ENCODE measurements at regions not wholly inside any gene's neighbourhood (a gene's known extent, or its start where the extent isn't known, plus 50 kb on each side); places are given as distances from the start of the nearest gene placed in this dataset.

- WGBS, 2 donors, result 64 to 87% methylated on average over 4 of the region's 4 CpGs
- intact Hi-C loops (cut with DNase I), result no loop called here
- Histone ChIP-seq H3K4me1 (ENCODE audit: control insufficient read depth in 1 of 2, insufficient read depth in 2 of 2, low read length in 2 of 2) (no peaks in the 10 kb centered on the region), H3K9me3 (ENCODE audit: control insufficient read depth, low read length) (no peaks in the 10 kb centered on the region), H3K36me3 (ENCODE audit: control insufficient read depth in 1 of 2, insufficient read depth in 2 of 2, low read length in 1 of 2) (no peaks in the 10 kb centered on the region), H3K27ac (ENCODE audit: low read depth in 1 of 2, low read length in 2 of 2) (no peak overlapping the region), H3K4me3 (ENCODE audit: low read length in 2 of 2) (no peak overlapping the region), H3K27me3 (ENCODE audit: control insufficient read depth in 1 of 2, insufficient read depth in 2 of 2, low read length in 1 of 2) (no peaks in the 10 kb centered on the region)
- peak in 1 of 2 donors; percentile 72 for DNase-seq
- ATAC-seq (ENCODE audit: low FRiP score), result peak; percentile 65
Observed at GRCh38 chr2:207311316-207312005, 145.7 kb upstream of the KLF7 start.

- Histone ChIP-seq H3K4me1 (ENCODE audit: control insufficient read depth in 1 of 2, insufficient read depth in 2 of 2, low read length in 2 of 2) (no peaks in the 10 kb centered on the region), H3K27ac (ENCODE audit: low read depth in 1 of 2, low read length in 2 of 2) (no peak overlapping the region), H3K27me3 (ENCODE audit: control insufficient read depth in 1 of 2, insufficient read depth in 2 of 2, low read length in 1 of 2) (no peaks in the 10 kb centered on the region), H3K9me3 (ENCODE audit: control insufficient read depth, low read length) (no peaks in the 10 kb centered on the region), H3K36me3 (ENCODE audit: control insufficient read depth in 1 of 2, insufficient read depth in 2 of 2, low read length in 1 of 2) (no peaks in the 10 kb centered on the region), H3K4me3 (ENCODE audit: low read length in 2 of 2) (no peak overlapping the region)
- ATAC-seq (ENCODE audit: low FRiP score) (no peak), DNase-seq (no peak)
- intact Hi-C loops (cut with DNase I), result no loop called here
Observed at GRCh38 chr2:207312006-207312356, 146.2 kb upstream of the KLF7 start.

DNA sequence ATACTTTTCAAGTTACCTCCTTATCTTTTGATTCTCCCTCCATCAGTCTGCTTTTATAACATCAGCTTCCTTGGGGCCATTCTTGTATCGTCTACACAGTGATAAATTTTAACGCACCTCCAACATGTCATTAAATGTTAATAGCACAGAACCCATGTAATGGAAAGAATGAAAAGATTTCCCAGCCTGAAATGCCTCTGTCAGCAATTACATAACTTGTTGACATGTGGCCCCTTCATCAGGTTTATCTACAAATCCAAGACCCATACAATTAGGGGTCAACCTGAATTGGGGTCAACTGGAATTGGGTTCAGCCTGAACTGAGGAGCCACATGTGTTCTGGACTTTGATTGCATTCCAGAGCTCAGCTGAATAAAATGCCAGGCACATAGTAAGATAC is 148.2 kb upstream of the KLF7 start:
- H3K4me3 ChIP-seq (ENCODE audit: low read length in 2 of 2), result no peak overlapping the region
- 55% methylated on average over 2 of the region's 2 CpGs for WGBS, 2 donors
- H3K27me3 ChIP-seq (ENCODE audit: control insufficient read depth in 1 of 2, insufficient read depth in 2 of 2, low read length in 1 of 2), result no peaks in the 10 kb centered on the region
- H3K36me3 ChIP-seq (ENCODE audit: control insufficient read depth in 1 of 2, insufficient read depth in 2 of 2, low read length in 1 of 2), result no peaks in the 10 kb centered on the region
- H3K4me1 ChIP-seq (ENCODE audit: control insufficient read depth in 1 of 2, insufficient read depth in 2 of 2, low read length in 2 of 2), result no peaks in the 10 kb centered on the region
- no peaks in the 10 kb centered on the region for H3K9me3 ChIP-seq (ENCODE audit: control insufficient read depth, low read length)
- DNase-seq (no peak), ATAC-seq (ENCODE audit: low FRiP score) (no peak)
- H3K27ac ChIP-seq (ENCODE audit: low read depth in 1 of 2, low read length in 2 of 2), result no peak overlapping the region
- intact Hi-C loops (cut with DNase I), result no loop called here

GRCh38 chr2:207315131-207315530 is 149.4 kb upstream of the KLF7 start:
- Histone ChIP-seq H3K36me3 (ENCODE audit: control insufficient read depth in 1 of 2, insufficient read depth in 2 of 2, low read length in 1 of 2) (no peaks in the 10 kb centered on the region), H3K27me3 (ENCODE audit: control insufficient read depth in 1 of 2, insufficient read depth in 2 of 2, low read length in 1 of 2) (no peaks in the 10 kb centered on the region), H3K4me1 (ENCODE audit: control insufficient read depth in 1 of 2, insufficient read depth in 2 of 2, low read length in 2 of 2) (no peaks in the 10 kb centered on the region), H3K4me3 (ENCODE audit: low read length in 2 of 2) (no peak overlapping the region), H3K9me3 (ENCODE audit: control insufficient read depth, low read length) (no peaks in the 10 kb centered on the region), H3K27ac (ENCODE audit: low read depth in 1 of 2, low read length in 2 of 2) (no peak overlapping the region)
- intact Hi-C loops (cut with DNase I), result no loop called here
- no peak for ATAC-seq (ENCODE audit: low FRiP score)
- WGBS, 2 donors, result 91 to 93% methylated on average over 2 of the region's 2 CpGs
- no peak for DNase-seq

DNA sequence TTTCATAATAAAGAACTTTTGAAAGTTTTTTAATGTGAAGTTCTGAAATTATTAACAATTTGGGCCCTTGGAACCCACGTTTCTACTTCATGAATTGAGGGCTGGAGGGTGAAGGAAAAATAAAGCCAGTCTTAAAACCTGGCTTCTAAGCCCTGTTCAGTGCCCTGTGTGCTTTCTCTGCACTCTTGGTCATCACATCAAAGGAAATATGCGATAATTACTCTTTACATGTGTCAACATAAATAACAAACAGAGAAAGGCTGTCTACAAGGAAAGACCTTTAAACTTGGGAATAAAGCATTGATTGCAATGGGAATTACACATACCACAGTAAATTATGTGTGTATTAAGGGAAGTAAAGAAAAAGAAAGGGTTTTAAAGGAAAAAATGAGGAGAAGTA is 150.7 kb upstream of the KLF7 start:
- Histone ChIP-seq H3K27ac (ENCODE audit: low read depth in 1 of 2, low read length in 2 of 2) (no peak overlapping the region), H3K4me3 (ENCODE audit: low read length in 2 of 2) (no peak overlapping the region), H3K4me1 (ENCODE audit: control insufficient read depth in 1 of 2, insufficient read depth in 2 of 2, low read length in 2 of 2) (no peaks in the 10 kb centered on the region), H3K27me3 (ENCODE audit: control insufficient read depth in 1 of 2, insufficient read depth in 2 of 2, low read length in 1 of 2) (no peaks in the 10 kb centered on the region), H3K9me3 (ENCODE audit: control insufficient read depth, low read length) (no peaks in the 10 kb centered on the region), H3K36me3 (ENCODE audit: control insufficient read depth in 1 of 2, insufficient read depth in 2 of 2, low read length in 1 of 2) (no peaks in the 10 kb centered on the region)
- DNase-seq (no peak), ATAC-seq (ENCODE audit: low FRiP score) (no peak)
- intact Hi-C loops (cut with DNase I), result no loop called here
- WGBS, 2 donors, result 63 to 70% methylated on average over 2 of the region's 2 CpGs

- ATAC-seq (ENCODE audit: low FRiP score), result no peak
- 82 to 89% methylated on average over 2 of the region's 2 CpGs for WGBS, 2 donors
- no peak overlapping the region for H3K4me3 ChIP-seq (ENCODE audit: low read length in 2 of 2)
Observed at GRCh38 chr2:207316906-207317305, 151.2 kb upstream of the KLF7 start.

GRCh38 chr2:207317378-207317984 is 151.7 kb upstream of the KLF7 start:
- no peak overlapping the region for H3K27ac ChIP-seq (ENCODE audit: low read depth in 1 of 2, low read length in 2 of 2)
- ATAC-seq (ENCODE audit: low FRiP score) (no peak), DNase-seq (no peak)
- no peak overlapping the region for H3K4me3 ChIP-seq (ENCODE audit: low read length in 2 of 2)
- 58 to 69% methylated on average over 4 of the region's 4 CpGs for WGBS, 2 donors
- H3K36me3 ChIP-seq (ENCODE audit: control insufficient read depth in 1 of 2, insufficient read depth in 2 of 2, low read length in 1 of 2), result no peaks in the 10 kb centered on the region
- H3K4me1 ChIP-seq (ENCODE audit: control insufficient read depth in 1 of 2, insufficient read depth in 2 of 2, low read length in 2 of 2), result no peaks in the 10 kb centered on the region
- H3K27me3 ChIP-seq (ENCODE audit: control insufficient read depth in 1 of 2, insufficient read depth in 2 of 2, low read length in 1 of 2), result no peaks in the 10 kb centered on the region
- intact Hi-C loops (cut with DNase I), result no loop called here
- H3K9me3 ChIP-seq (ENCODE audit: control insufficient read depth, low read length), result no peaks in the 10 kb centered on the region

More at GRCh38 chr2:207316906-207317305, 151.2 kb upstream of the KLF7 start:
- H3K27ac ChIP-seq (ENCODE audit: low read depth in 1 of 2, low read length in 2 of 2), result no peak overlapping the region
- no peaks in the 10 kb centered on the region for H3K4me1 ChIP-seq (ENCODE audit: control insufficient read depth in 1 of 2, insufficient read depth in 2 of 2, low read length in 2 of 2)
- no peaks in the 10 kb centered on the region for H3K9me3 ChIP-seq (ENCODE audit: control insufficient read depth, low read length)
- H3K27me3 ChIP-seq (ENCODE audit: control insufficient read depth in 1 of 2, insufficient read depth in 2 of 2, low read length in 1 of 2), result no peaks in the 10 kb centered on the region
- intact Hi-C loops (cut with DNase I), result no loop called here
- H3K36me3 ChIP-seq (ENCODE audit: control insufficient read depth in 1 of 2, insufficient read depth in 2 of 2, low read length in 1 of 2), result no peaks in the 10 kb centered on the region
- DNase-seq, result no peak

- Histone ChIP-seq H3K27me3 (ENCODE audit: control insufficient read depth in 1 of 2, insufficient read depth in 2 of 2, low read length in 1 of 2) (no peaks in the 10 kb centered on the region), H3K27ac (ENCODE audit: low read depth in 1 of 2, low read length in 2 of 2) (no peak overlapping the region), H3K4me1 (ENCODE audit: control insufficient read depth in 1 of 2, insufficient read depth in 2 of 2, low read length in 2 of 2) (no peaks in the 10 kb centered on the region), H3K36me3 (ENCODE audit: control insufficient read depth in 1 of 2, insufficient read depth in 2 of 2, low read length in 1 of 2) (no peaks in the 10 kb centered on the region), H3K9me3 (ENCODE audit: control insufficient read depth, low read length) (no peaks in the 10 kb centered on the region), H3K4me3 (ENCODE audit: low read length in 2 of 2) (no peak overlapping the region)
- ATAC-seq (ENCODE audit: low FRiP score), result no peak
- intact Hi-C loops (cut with DNase I), result no loop called here
- WGBS, 2 donors, result 91 to 93% methylated on average over 4 of the region's 4 CpGs
- no peak for DNase-seq
Observed at GRCh38 chr2:207318181-207318628, 152.5 kb upstream of the KLF7 start.

GRCh38 chr2:207319316-207319715 is 153.6 kb upstream of the KLF7 start:
- no peak for DNase-seq
- Histone ChIP-seq H3K4me1 (ENCODE audit: control insufficient read depth in 1 of 2, insufficient read depth in 2 of 2, low read length in 2 of 2) (no peaks in the 10 kb centered on the region), H3K27ac (ENCODE audit: low read depth in 1 of 2, low read length in 2 of 2) (no peak overlapping the region), H3K27me3 (ENCODE audit: control insufficient read depth in 1 of 2, insufficient read depth in 2 of 2, low read length in 1 of 2) (no peaks in the 10 kb centered on the region), H3K4me3 (ENCODE audit: low read length in 2 of 2) (no peak overlapping the region), H3K9me3 (ENCODE audit: control insufficient read depth, low read length) (no peaks in the 10 kb centered on the region), H3K36me3 (ENCODE audit: control insufficient read depth in 1 of 2, insufficient read depth in 2 of 2, low read length in 1 of 2) (no peaks in the 10 kb centered on the region)
- ATAC-seq (ENCODE audit: low FRiP score), result peak; percentile 33
- intact Hi-C loops (cut with DNase I), result no loop called here
